Hematopoietic multipotent progenitor cell treated with erythropoietin and hydrocortisone succinate and interleukin-3 and kit ligand, for 8 days (in vitro differentiated cells): ENCODE measurements at regions not wholly inside any gene's neighbourhood (a gene's known extent, or its start where the extent isn't known, plus 50 kb on each side); places are given as distances from the start of the nearest gene placed in this dataset.
"Not testable (repeated sequence)": the region's sequence is repeated elsewhere in the genome, so short reads cannot be mapped to it uniquely, and the experiment has no call there.

Experiments used
- DNase-seq: peaks from one replicate; pipeline ENCODE4 v3.0.0-alpha.2; 2015

DNA sequence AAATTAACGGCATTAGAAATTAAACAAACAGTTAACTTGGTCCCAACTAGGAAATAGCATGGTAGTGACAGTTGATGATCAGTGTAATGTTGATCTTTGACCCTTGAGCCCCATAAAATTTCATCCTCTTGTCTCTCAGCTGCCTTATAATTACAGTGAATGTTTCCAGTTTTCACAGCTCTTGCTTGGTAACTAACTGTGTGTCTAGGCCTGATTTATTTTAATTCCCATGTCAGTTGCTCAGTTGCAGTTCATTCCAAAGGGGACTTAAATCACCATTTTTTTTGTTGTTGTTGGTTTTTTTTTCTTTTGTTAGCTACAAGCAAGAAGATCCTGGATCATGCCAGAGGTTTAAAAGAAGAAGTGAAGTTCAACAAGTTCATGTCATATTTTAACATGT lies 1883.7 kb upstream of the FLRT2 start:
- DNase-seq: no peak

DNA sequence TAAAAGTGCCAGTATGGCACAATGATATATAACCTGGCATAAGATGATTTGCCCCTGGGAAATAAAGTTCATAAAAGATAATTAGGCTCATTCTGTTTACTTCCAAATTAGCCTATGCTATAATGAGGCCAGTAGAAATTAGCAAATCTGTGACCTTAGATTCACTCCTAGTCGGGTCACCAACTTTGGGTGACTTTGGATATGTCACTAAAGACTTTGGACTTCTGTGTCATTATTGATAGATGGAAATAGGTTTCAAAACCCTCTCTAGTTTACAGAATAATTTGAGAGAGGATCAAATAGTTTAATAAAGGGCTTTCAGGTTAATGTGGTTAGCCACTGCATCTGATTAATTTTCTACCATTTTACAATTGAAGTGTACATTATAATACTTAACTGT lies 1869.3 kb upstream of the FLRT2 start:
- DNase-seq: no peak

DNA sequence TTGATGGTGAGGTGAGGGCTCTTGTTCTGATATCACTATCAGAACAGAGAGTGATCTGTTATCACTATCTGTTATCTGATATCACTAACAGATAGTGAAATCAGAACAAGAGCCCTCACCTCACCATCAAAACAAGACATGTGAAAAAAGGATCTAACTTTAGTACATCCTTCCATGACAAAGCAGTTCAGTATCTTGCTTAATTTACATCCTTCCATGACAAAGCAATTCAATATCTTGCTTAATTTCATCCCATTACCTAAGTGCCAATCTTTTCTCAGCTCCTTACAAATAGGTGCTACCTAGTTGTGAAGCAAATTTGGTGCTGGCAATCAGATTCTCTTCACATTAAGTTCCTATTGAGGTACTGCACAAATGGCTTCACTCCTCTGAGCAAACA lies 1865.6 kb upstream of the FLRT2 start:
- no peak for DNase-seq

DNA sequence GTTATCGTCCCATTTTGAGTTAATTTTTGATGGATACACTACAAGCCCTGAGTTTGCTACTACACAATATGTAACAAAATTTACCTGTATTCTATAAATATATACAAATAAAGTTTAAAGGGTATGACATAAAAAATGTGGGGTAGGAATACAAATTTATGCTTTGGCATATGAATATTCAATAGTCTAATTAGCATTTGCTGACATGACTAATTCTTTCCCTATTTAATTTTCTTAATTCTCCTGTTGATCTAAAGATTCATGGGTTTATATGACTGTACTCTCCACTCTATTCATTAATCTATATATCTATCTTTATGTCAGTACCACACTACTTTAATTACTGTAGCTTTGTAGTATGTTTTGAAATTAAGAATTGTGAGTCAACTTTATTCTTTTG lies 1840.7 kb upstream of the FLRT2 start:
- DNase-seq: no peak

DNA sequence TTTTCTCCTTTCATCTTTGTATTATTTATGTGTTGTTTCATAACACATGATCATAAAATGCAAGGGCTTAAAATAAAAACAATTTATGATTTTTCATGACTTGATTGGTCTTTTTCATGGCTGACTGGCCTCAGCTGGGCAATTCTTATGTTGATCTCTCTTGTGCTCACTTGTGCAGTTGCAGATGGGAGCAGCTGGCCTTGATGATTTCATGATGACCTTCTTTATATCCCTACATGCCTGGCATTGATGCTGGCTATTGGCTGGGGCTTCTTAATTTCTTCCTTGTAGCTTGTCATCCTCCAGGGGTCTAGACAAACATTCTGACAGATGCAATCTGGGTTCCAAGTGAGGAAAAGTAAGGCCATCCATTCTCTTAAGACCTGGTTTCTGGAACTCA lies 1832.8 kb upstream of the FLRT2 start:
- DNase-seq: no peak

DNA sequence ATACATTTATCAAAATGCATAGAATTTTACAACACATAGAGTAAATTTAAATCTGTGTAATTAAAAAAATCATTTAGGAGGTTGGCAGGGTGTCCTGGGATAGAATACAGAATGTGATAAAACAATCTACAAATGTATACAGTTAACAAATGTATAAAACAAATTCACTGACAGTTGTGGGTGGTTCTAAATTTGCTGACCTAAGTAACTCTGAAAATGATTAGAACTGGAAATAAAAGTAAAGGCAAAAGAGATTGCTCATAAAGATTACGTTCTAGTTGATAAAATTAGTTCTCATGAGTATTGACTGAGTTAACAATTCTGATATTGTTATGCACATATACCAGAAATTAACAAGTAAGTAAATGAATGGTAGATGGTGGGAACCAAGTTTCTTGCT lies 1827.3 kb upstream of the FLRT2 start:
- DNase-seq: no peak

DNA sequence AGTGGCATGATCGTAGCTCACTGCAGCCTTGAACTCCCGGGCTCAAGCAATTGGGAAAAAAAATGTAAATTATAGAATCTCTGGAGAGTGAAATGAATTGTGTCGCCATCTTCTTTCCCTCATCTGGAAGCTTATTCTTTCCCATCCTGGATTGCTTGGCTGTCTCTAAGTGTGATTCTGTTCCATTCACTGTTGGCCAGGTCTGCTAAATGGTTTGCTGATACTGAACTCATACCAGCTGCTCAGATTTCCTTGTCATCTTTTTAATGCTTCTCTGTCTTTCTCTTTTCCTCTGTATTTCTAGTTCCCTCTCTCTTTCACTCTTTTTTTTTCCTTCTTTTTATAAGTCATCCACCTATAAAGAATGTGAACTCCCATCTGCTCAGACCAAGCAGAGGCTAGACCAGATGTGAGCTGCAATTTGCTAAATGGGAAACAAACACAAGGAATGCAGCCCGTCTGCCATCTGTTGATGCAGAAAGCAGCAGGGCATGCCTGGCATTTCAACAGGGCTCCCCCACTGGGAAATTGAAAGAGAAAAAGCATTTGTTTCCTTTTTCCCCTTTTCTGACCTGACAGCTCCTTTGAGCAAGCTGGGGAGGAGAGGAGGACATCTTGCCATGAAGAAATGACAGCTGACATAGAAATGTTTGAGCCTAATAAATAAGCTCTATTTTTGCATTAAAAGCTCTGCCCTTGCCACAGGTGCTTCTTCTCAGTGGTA lies 1823.6 kb upstream of the FLRT2 start:
- DNase-seq: no peak

DNA sequence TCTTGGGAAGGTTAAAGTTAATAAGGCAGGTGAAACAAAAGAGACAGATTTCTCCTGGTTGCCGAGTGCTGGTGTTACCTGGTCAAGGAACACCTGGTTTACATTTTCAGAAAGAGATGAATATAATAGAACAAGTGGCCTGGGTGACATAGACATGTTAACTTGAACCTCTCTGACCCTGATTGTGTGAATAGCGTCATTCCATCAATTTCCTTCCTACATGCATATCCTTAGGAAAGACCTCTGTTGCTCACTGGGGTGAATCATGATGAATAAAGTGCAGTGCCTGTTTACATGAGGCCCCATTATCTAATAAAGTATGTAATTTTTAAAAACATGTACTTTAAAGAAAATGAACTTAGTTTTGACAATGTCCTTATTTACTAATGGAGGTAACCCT lies 1822.9 kb upstream of the FLRT2 start:
- no peak for DNase-seq

DNA sequence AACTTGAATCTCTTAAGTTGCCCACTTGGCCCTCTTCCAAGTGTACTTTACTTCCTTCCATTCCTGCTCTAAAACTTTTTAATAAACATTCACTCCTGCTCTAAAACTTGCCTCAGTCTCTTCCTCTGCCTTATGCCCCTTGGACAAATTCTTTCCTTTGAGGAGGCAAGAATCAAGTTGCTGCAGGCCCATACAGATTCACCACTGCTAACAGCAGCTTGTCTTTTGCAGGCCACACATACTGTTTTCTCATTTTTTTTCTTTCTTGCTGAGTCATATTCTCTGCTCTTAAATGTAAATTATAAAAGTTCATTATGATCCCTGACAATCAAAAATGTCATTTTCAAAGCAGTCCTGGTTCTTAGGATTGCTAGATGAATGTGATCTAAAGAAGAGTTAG lies 1820.8 kb upstream of the FLRT2 start:
- DNase-seq: no peak

DNA sequence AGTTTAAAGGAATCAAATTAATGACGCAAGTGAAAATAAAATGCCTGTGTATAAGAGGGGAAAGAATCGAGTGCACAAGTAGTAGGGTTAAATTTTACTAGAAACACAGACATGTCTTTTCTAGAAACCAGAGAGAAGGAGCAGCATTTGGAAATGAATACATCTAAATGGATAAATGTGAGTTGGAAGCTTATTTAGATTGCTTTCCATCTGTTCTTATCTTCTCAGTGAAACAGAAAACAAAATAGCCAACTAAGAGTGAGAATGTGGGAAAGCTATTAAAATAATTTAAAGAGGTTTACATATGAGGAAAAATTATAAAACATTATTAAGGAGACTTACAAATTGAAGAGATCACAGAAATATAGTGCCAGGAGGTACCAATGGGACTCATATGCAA lies 1818.9 kb upstream of the FLRT2 start:
- no peak for DNase-seq

DNA sequence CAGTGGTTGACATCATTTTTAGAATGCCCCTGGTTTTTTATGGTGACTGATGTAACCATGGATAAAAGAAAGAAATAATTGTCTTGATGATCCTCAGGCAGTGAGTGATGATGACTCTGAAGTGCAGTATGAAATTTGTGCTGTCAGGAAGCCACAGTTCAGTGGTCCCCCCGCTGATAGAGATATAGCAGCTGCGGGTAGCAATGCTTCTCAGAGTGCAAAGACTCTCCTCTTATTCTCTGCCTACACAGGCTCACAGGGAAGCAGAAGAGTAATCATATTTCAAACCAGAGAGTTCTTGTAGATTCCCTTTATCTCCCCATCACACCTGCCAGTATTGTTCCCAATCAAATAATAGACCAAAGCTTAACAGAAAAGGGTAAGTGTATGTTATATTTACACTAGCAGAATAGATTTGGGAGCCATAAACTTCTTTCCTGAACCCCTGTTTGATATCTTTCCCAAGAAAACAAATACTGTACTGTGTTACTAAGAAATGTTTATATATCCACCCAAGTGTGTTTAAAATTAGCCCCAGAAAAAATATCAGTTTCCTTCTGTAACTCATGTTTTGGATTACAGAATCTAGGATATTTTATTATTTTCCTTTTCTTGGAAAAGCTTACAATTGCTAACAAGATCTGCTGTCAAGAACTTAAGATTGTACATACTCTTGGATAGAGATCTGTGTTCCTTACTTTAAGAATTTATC lies 1817.4 kb upstream of the FLRT2 start:
- no peak for DNase-seq

DNA sequence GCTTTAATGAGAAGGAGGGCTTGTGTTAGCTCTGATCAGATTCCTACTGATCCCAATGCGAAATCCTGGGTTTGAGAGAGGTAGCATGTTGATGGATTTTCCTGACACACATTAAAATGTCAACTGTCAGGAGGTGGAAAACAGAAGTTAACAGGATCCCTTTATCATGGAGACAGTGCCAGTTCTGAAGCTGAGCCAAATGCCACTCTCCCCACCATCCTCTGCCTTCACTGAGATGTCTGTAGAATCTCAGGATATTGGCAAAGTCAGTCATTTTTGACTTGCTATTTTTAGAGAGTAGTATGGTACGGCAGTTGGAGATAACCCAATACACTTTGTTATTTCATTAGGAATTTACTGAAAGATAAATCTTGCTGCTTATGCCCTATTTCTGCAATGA lies 1816.2 kb upstream of the FLRT2 start:
- DNase-seq: no peak

DNA sequence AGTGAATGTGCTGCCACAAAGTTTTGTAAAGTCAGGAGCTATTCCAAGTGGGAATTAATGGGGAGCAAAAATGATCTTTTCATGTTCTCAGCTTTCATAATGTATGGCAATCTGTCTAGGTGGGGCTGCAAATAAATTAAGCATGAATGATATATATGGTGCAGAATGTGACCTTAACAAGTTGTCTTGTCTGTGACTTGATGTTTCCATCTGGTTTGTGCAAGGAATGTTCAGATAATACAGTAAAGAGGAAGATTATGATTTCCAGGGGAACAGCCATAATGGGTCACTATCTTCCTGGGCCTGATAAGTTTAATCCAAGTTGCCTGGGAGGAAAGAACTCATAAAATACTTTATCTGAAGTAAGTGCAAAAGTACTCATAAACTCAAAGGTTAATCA lies 1815.8 kb upstream of the FLRT2 start:
- DNase-seq: no peak

DNA sequence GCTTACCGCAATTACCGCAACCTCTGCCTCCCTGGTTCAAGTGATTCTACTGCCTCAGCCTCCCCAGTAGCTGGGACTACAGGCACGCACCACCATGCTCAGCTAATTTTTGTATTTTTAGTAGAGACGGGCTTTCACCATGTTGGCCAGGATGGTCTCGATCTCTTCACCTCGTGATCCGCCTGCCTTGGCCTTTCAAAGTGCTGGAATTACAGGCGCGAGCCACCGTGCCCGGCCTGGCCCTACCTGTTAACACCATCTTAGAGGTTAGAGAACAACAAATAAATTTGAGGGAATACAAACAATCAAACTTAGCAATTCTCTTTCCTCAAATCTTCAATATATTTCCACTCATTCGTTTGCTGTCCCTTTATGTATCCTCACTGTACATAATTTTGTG lies 1810.5 kb upstream of the FLRT2 start:
- not testable (repeated sequence) for DNase-seq

DNA sequence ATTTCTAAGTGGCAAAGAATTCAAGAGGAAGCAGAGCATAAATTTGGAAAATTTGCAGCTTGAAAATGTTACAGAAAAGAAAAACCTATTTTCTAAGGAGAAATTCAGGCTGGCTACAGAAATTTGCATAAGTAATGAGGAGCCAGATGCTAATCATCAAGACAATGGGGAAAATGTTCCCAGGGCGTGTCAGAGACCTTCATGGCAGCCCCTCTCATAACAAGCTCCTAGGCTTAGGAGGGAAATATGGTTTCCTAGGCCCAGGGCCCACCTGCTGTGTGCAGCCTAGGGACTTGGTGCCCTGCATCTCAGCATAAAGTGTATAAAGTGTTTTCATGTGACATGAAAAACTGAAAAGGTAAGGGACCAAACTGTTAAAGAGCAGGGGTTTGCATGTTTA lies 1796.3 kb upstream of the FLRT2 start:
- DNase-seq: no peak

DNA sequence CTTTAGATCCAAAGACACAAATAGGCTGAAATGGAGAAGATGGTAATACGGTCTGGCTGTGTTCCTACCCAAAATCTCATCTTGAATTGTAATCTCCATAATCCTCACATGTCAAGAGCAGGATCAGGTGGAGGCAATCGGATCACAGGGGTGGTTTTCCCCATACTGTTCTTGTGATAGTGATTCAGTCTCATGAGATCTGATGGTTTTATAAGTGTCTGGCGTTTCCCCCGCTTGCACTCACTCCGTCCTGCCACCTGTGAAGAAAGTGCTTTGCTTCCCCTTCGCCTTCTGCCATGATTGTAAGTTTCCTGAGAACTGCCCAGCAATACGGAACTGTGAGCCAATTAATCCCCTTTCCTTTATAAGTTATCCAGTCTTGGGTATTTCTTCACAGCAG lies 1795.5 kb upstream of the FLRT2 start:
- no peak for DNase-seq

DNA sequence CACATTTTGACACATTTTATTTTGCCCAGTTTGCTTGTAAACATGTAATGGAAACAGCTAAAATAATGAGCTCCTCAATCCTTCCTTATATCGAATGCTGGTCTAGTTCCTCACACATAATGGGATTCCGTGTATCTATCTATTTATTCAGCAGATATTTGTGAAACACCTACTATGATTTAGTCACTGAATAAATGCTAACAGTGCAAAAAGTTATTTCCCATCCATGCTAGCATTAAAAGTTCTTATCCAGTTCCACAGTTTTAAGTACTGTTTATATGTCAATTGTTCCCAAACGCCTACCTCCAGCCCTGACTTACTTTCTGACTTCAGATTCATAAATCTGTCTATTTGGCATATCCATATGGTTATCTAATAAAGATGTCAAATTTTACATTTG lies 1788.7 kb upstream of the FLRT2 start:
- DNase-seq: no peak

DNA sequence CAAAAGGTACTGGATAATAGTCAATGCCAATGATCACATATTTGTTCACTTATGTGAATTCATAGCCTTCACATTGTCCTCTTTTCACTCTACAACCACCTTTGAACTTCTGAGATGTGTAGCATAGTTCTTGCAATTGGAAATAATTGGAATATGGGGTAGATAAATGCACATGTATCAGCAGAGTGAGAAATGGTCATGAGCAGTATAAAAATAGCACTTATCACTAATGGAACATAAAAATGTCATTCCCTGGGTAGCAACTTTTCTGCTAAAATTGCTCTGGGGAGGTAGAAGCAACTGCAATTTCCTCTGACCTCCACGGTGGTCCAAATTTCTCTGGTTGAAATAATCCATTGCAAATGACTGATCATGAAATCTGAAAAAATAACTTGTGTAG lies 1785.7 kb upstream of the FLRT2 start:
- no peak for DNase-seq

DNA sequence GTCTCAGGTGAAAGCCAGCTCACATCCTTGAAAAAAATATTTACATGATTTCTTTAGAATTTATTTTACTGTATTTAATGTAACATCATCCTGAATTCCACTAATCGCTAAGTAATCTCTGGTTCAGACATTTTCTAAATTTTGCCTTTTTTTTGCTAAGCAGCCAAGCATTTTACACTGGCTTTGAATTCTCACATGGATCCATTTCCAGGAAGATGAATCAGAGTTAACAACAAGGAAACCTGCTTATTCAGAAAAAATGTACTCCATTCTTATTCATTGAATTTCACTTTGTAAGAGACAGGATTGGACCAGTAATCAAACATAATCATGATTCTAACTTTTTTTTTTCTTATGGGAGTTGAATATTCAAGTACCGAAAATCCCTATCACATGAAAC lies 1785.1 kb upstream of the FLRT2 start:
- DNase-seq: no peak

DNA sequence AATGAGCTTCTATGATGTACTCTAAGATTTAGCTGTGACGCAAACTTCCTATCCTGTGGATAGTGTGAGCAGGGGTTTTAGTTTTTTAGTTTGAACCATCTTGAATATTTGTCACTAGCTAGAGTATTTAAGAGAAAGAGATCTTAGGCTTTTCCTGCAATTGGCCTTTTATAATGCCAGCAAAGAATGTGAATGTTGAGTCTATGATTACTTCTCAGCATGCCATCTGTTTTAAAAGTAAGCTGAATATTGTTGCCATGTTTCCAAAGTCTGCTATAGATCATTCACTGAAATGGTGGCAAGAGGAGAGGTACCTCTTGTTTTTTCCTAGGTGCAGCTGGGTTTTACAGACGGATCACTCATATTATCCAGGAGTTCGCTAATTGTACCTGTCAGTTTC lies 1783.6 kb upstream of the FLRT2 start:
- no peak for DNase-seq

DNA sequence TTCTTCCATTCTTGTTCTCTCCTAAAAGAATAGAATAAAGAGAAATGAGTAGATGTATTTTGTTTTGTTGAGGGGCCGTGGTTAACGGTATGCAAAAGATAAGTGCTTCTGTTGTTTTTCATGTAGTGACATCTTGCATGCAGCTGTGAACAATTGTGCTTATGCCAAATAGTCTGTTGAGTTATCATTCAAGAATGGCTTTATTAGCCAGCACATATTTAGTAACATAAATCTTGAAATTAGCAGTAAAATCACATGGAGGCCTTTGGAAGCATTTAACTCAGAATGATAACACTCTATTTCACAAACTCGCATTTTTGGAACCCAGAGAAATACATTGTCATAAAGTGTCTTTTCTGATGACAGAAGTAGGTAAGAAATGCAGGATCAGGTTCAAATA lies 1772.0 kb upstream of the FLRT2 start:
- no peak for DNase-seq

DNA sequence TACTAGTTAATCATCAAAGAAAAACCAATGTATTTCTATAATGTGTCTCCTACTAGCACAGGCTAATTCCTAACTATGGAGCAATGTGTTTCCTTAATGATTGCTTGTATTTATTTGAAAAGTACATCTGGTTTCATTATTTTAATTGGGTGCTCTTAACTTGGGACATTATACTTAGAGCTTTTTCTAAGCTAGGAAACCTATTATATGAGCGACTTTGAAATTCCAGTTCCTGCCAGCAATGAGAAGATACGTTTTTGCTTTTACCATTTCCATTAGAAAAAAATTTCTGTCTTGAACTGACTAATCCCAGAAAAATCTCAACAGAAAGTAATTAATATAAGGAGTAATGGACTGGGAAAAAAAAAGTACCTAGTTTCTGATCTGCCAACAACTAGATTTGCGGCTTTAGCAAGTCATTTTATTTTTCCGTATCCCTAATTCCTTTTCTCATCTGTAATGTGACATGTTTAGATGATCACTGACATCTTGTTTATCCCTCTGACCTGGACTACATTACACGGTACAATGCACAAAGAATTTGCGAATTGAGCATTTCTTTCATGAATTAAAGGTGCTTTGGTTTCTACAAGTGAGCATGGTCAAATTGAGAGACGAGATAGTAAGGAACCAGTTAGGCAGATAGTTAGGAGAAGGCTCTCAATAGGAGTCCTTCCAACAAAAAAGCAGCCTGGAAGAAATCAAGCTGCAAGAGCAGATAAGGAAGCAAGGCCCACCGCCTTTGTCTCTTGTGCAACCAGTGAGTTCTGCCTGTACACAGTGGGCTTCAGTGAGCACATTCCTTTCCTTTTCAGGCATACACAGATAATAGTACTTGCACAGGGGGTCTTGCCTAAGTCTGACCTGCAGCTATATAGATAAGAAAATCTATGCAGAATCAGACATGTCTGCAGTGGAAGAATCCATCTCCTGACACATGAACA lies 1765.0 kb upstream of the FLRT2 start:
- DNase-seq: no peak

DNA sequence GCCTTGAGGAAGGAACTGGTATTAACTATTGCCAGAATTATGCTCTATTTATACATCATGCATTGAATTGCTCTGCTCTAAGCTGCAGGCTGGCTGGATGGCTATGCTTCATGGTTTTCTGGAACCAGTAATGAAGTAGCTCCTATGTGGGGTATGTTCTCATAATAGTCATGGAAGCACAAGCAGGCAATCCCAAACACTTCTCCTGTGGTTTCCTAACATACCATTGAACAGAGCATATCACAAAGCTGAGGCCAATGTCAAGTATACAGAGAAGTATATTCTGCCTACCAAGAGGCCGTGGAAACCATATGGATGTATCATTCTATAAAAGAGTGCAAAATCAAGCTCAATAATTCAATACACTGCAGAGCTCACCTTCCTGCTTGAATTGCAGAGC lies 1752.4 kb upstream of the FLRT2 start:
- DNase-seq: no peak

DNA sequence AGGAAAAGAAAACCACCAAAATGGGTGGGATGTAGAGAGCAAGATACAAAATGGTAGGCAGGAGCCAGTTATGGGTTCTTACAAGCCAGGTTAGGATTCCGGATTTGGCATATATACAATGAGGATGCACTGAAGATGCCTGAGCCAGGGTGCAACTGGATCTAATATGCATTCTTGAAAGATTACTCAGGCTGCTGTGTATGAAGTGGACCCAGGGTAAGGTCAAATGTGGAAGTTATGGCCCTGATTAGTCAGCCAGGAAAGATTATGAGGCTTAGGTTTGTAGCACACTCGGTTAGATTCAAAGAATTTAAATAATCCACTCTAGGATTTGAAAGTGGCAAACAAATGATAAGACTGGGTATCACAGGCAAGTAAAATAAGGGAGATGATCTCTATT lies 1750.7 kb upstream of the FLRT2 start:
- no peak for DNase-seq
